ENCODE measurements at regions not wholly inside any gene's neighbourhood (a gene's known extent, or its start where the extent isn't known, plus 50 kb on each side); places are given as distances from the start of the nearest gene placed in this dataset.

GRCh38 chr3:151579571-151580270 is 118.9 kb upstream of the IGSF10 start:
- intact Hi-C loops (cut with micrococcal nuclease): no loop called here
- no peak overlapping the region for H3K4me2 ChIP-seq (ENCODE audit: low read length)
- no peak overlapping the region for H2AFZ ChIP-seq (ENCODE audit: low read depth, low read length, poor library complexity, severe bottlenecking)
- BruUV-seq (replicated peaks): no TSS peak
- H3K9me3 ChIP-seq (ENCODE audit: control insufficient read depth in 1 of 2, insufficient read depth in 1 of 2, low read depth in 1 of 2, low read length in 2 of 2): no peaks in the 10 kb centered on the region
- H3K4me3 ChIP-seq (replicated peaks in 1 of 2; ENCODE audit: low read depth in 1 of 2, low read length in 2 of 2): no peak overlapping the region
- ChIA-PET POLR2A (no interaction called here), CTCF (no interaction called here), RAD21 (ENCODE audit: low non-redundant PET in 1 of 2, low total read pairs in 2 of 2, uncharacterized antibody in 2 of 2, unreplicated experiment in 2 of 2) (no interaction called here)
- TF ChIP-seq SIN3A (IDR thresholded peaks at IDR 0.05; ENCODE audit: low read depth) (no peak), REST (IDR thresholded peaks at IDR 0.05; ENCODE audit: low read depth) (no peak), CEBPB (IDR thresholded peaks at IDR 0.05; ENCODE audit: low read depth) (no peak), MAX (IDR thresholded peaks at IDR 0.05) (no peak), JUND (IDR thresholded peaks at IDR 0.05) (no peak), POLR2AphosphoS5 (IDR thresholded peaks at IDR 0.05; ENCODE audit: low read depth, low read length) (no peak), ZFX (IDR thresholded peaks at IDR 0.05) (no peak), YY1 (IDR thresholded peaks at IDR 0.05; ENCODE audit: extremely low read depth, insufficient replicate concordance, low read depth, low read length) (no peak), ZBTB33 (IDR thresholded peaks at IDR 0.05; ENCODE audit: extremely low read depth, insufficient replicate concordance, low read length) (no peak), EZH2 (IDR thresholded peaks at IDR 0.05) (no peak), EZH2phosphoT487 (IDR thresholded peaks at IDR 0.05; ENCODE audit: borderline replicate concordance) (no peak)
- no peaks in the 10 kb centered on the region for H3K27me3 ChIP-seq (ENCODE audit: insufficient read depth, low read length)
- ATAC-seq (no peak), DNase-seq (ENCODE audit: low read depth, low spot score) (no peak)
- no peaks in the 10 kb centered on the region for H3K4me1 ChIP-seq (ENCODE audit: control insufficient read depth in 1 of 2, insufficient read depth in 2 of 2, low read length in 2 of 2)
- no peaks in the 10 kb centered on the region for H4K20me1 ChIP-seq (ENCODE audit: insufficient read depth)
- no peak overlapping the region for H3K27ac ChIP-seq (ENCODE audit: low read depth, low read length)
- H3K9ac ChIP-seq (ENCODE audit: low read length): no peak overlapping the region
- no peaks in the 10 kb centered on the region for H3K9me2 ChIP-seq (ENCODE audit: insufficient read depth)
- no peaks in the 10 kb centered on the region for H3K79me2 ChIP-seq (ENCODE audit: insufficient read depth, low read length)
- no peaks in the 10 kb centered on the region for H3K36me3 ChIP-seq (ENCODE audit: control insufficient read depth in 1 of 2, insufficient read depth in 2 of 2, low read length in 2 of 2)

All from HCT116 (cell line).